GM21529 (cell line): ENCODE measurements at regions not wholly inside any gene's neighbourhood (a gene's known extent, or its start where the extent isn't known, plus 50 kb on each side); places are given as distances from the start of the nearest gene placed in this dataset.

Experiments used
- ATAC-seq: cut with Tn5 transposase; IDR thresholded peaks from one replicate; pipeline ENCODE4 v1.9.1; 2021; ENCODE audit not compliant: unreplicated experiment

DNA sequence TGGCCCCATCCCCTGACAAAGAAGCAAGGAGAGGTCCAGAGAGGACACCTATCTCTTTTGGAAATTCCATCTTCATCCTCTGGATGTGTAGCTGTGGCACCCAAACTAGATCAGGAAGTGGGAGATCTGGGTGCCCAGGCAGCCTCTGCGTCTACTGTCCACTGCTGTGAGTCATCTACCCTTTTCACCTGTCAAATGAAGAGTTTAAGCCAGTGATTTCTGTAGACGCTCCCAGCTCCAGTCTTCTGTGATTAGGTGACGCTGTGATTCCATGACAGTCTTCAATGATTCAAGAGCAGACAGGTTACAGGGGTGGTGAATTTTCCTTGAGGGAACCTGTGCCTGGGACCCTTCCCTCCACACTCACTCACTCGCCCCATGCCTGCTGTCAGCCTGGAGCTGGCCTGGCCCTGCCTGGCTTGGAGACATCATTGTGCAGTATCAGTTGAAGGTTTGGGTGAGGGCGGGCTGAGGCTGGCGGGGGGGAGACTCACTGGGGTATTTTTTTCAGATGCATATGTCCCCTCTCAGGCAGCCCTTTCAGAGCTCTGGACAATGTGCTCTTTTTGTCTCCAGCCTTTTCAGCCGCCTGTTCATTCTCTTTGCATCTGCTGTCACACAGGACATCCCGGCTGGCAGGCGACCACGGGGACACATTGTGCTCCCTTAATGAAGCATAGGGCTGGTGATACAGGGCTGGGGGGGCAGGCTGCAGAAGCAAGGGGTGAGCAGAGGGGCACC is 56.8 kb upstream of the PARP11 start:
- no peak for ATAC-seq

GRCh38 chr12:3928538-3929184 is 55.5 kb upstream of the PARP11 start:
- ATAC-seq: no peak

GRCh38 chr12:3925621-3926020 is 52.4 kb upstream of the PARP11 start:
- ATAC-seq: no peak

DNA sequence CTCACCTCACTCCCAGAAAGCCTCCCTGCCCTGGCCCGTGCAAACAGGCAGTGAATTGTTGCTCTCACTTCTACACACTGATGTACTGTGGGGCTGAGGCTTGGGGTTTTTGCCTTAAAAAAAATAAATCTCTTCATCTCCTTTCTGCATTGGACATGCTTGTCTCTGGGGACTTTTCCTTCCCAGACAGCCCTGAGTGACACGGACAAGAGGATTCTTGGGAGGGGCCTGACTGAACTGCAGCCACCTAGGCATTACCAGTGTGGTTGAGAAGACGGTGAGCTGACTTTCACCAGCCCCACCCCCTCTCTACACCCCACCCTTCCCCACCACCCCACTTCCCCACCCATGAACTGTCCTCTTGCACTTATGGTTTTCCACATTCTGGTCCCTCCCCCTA is 51.6 kb upstream of the PARP11 start:
- no peak for ATAC-seq

DNA sequence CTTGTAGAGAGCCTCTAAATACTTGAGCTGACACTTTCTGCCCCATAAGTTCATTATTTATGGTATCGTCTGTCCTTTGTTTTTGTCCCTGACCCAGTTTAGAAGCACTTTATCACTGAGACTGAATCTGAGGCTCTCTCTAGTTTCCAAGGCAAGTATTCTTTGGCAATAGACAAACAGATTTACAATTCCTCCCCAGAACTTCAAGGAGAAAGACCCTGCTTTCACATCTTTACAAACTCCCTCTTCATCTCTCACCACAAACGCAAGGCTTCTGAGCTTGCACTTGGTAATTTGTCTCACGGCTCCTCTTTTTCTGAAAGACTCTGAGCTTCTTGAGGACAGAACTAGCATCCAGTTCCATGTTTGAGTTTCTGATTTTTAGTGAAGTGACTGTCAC is 49.8 kb upstream of the PARP11 start:
- no peak for ATAC-seq
